H1 (cell line): ENCODE measurements at regions not wholly inside any gene's neighbourhood (a gene's known extent, or its start where the extent isn't known, plus 50 kb on each side); places are given as distances from the start of the nearest gene placed in this dataset.

ENCODE experiments used
- CTCF ChIA-PET: fragments of 300-600 bp; sonication (Branson Sonifier 250); formaldehyde crosslinking; loops from one replicate; lab custom pipeline; 2021; ENCODE audit not compliant: partially characterized antibody; lab: Charles Lee
- POLR2A ChIA-PET: fragments of 300-600 bp; sonication (Branson Sonifier 250); formaldehyde crosslinking; loops from one replicate; lab custom pipeline; 2021; ENCODE audit warnings: inconsistent platforms; ENCODE audit not compliant: partially characterized antibody; lab: Charles Lee
- DNase-seq, 2 experiments: peaks; one replicate each; pipeline versions ENCODE4 v3.0.0 to v3.0.0-alpha.2; 2010 to 2022; ENCODE audit warnings: low spot score in 2 of 2, low read depth in 1 of 2, mixed read lengths in 1 of 2
- FAIRE-seq: peaks from 2 replicates; lab custom pipeline; 2011; peaks lifted over from hg19 to GRCh38; lab: Jason Lieb, UNC
- H2AFZ ChIP-seq: 2 replicates; pipeline ENCODE4 v1.8.1; 2012; ENCODE audit warnings: low read length, inconsistent platforms
- H2AK5ac ChIP-seq: 2 replicates; pipeline ENCODE4 v1.6.1; 2013; ENCODE audit warnings: low read depth, low read length
- H2BK120ac ChIP-seq: replicated peaks from 2 replicates; pipeline ENCODE3; 2013; ENCODE audit warnings: low read depth, low read length, inconsistent platforms
- H2BK12ac ChIP-seq: 2 replicates; pipeline ENCODE4 v1.6.1; 2013; ENCODE audit warnings: low read depth, low read length
- H2BK15ac ChIP-seq: 2 replicates; pipeline ENCODE4 v1.6.1; 2013; ENCODE audit warnings: low read length
- H2BK20ac ChIP-seq: 2 replicates; pipeline ENCODE4 v1.6.1; 2013; ENCODE audit warnings: low read length
- H2BK5ac ChIP-seq: 2 replicates; pipeline ENCODE4 v1.6.1; 2013; ENCODE audit warnings: low read depth, low read length
- H3K14ac ChIP-seq: 2 replicates; pipeline ENCODE4 v1.6.1; 2013; ENCODE audit warnings: inconsistent platforms; ENCODE audit not compliant: insufficient read length
- H3K18ac ChIP-seq: 2 replicates; pipeline ENCODE4 v1.6.1; 2013; ENCODE audit warnings: low read length; ENCODE audit errors: extremely low read depth
- H3K23ac ChIP-seq: 2 replicates; pipeline ENCODE4 v1.6.1; 2013; ENCODE audit warnings: inconsistent platforms; ENCODE audit not compliant: insufficient read length
- H3K23me2 ChIP-seq: 2 replicates; pipeline ENCODE4 v1.6.1; 2013; ENCODE audit warnings: low read depth, low read length
- H3K27ac ChIP-seq: 2 replicates; pipeline ENCODE4 v1.6.1; 2011; ENCODE audit warnings: low read depth, low read length, inconsistent platforms
- H3K27me3 ChIP-seq, 4 experiments: replicated peaks in 1 of 4; 1 replicate in 1 of 4; 2 replicates in 3 of 4; pipeline versions ENCODE4 v1.6.1 to v1.8.1; 2011 to 2013; ENCODE audit warnings: low read length in 3 of 4, mild to moderate bottlenecking in 3 of 4, inconsistent platforms in 2 of 4, mixed read lengths in 2 of 4, moderate library complexity in 1 of 4; ENCODE audit not compliant: control insufficient read depth in 3 of 4, insufficient read depth in 3 of 4; ENCODE audit errors: extremely low read depth in 1 of 4
- H3K36me3 ChIP-seq, 4 experiments: 2 replicates each; pipeline versions ENCODE4 v1.6.1 to v1.8.1; 2011 to 2013; ENCODE audit warnings: mild to moderate bottlenecking in 4 of 4, low read length in 3 of 4, moderate library complexity in 2 of 4, control low read depth in 1 of 4, inconsistent platforms in 1 of 4; ENCODE audit not compliant: insufficient read depth in 4 of 4, control insufficient read depth in 2 of 4
- H3K4ac ChIP-seq: replicated peaks from 2 replicates; pipeline ENCODE3; 2013; ENCODE audit warnings: low read length, low read depth, mixed read lengths, inconsistent platforms; ENCODE audit not compliant: insufficient read length
- H3K4me1 ChIP-seq, 4 experiments: replicated peaks in 1 of 4; 1 replicate in 1 of 4; 2 replicates in 3 of 4; pipeline versions ENCODE4 v1.6.1 to v1.8.1; 2011 to 2013; ENCODE audit warnings: low read length in 3 of 4, inconsistent platforms in 2 of 4, mixed read lengths in 1 of 4; ENCODE audit not compliant: insufficient read depth in 4 of 4, control insufficient read depth in 3 of 4
- H3K4me2 ChIP-seq, 2 experiments: 2 replicates each; pipeline versions ENCODE4 v1.6.1 to v1.8.1; 2011 to 2013; ENCODE audit warnings: low read depth in 2 of 2, low read length in 2 of 2, control low read depth in 1 of 2, inconsistent platforms in 1 of 2, mild to moderate bottlenecking in 1 of 2; ENCODE audit not compliant: insufficient read depth in 1 of 2
- H3K4me3 ChIP-seq, 4 experiments: fragments of 200-600, 300-600 bp in 1 of 4; sonication (generic), shearing (Covaris generic), sonication (Bioruptor Twin) in 1 of 4; 2 replicates each; pipeline versions ENCODE4 v1.5.1 to v1.8.1; 2011 to 2016; ENCODE audit warnings: low read length in 4 of 4, low read depth in 3 of 4, control low read depth in 2 of 4, inconsistent platforms in 2 of 4, mild to moderate bottlenecking in 2 of 4, mixed read lengths in 1 of 4, moderate library complexity in 1 of 4; ENCODE audit not compliant: insufficient read depth in 2 of 4; ENCODE audit errors: extremely low read depth in 1 of 4
- H3K56ac ChIP-seq: replicated peaks from 2 replicates; pipeline ENCODE3; 2013; ENCODE audit warnings: low read depth, mild to moderate bottlenecking, mixed read lengths, low read length, inconsistent platforms; ENCODE audit not compliant: insufficient read length
- H3K79me1 ChIP-seq: 2 replicates; pipeline ENCODE4 v1.6.1; 2013; ENCODE audit warnings: low read depth, low read length, control low read depth
- H3K79me2 ChIP-seq, 2 experiments: 2 replicates each; pipeline versions ENCODE4 v1.6.1 to v1.8.1; 2012 to 2013; ENCODE audit warnings: low read length in 2 of 2, mild to moderate bottlenecking in 2 of 2, inconsistent platforms in 1 of 2; ENCODE audit not compliant: insufficient read depth in 2 of 2, control insufficient read depth in 1 of 2
- H3K9ac ChIP-seq, 4 experiments: replicated peaks in 1 of 4; 1 replicate in 1 of 4; 2 replicates in 3 of 4; pipeline versions ENCODE4 v1.6.1 to v1.8.1; 2011 to 2013; ENCODE audit warnings: low read depth in 3 of 4, low read length in 3 of 4, control low read depth in 2 of 4, mild to moderate bottlenecking in 2 of 4, moderate library complexity in 2 of 4, inconsistent platforms in 1 of 4; ENCODE audit errors: extremely low read depth in 1 of 4
- H3K9me3 ChIP-seq, 2 experiments: 2 replicates each; pipeline versions ENCODE4 v1.6.1 to v1.8.1; 2012 to 2013; ENCODE audit warnings: mild to moderate bottlenecking in 2 of 2, moderate library complexity in 2 of 2, control low read depth in 1 of 2, inconsistent platforms in 1 of 2, low read depth in 1 of 2, low read length in 1 of 2, mixed read lengths in 1 of 2; ENCODE audit not compliant: insufficient read depth in 2 of 2
- H4K20me1 ChIP-seq, 2 experiments: replicated peaks in 1 of 2; 2 replicates each; pipeline versions ENCODE3 to v1.8.1; 2011 to 2013; ENCODE audit warnings: inconsistent platforms in 2 of 2, low read length in 2 of 2, mild to moderate bottlenecking in 1 of 2; ENCODE audit not compliant: insufficient read depth in 2 of 2, control insufficient read depth in 1 of 2
- H4K5ac ChIP-seq: 2 replicates; pipeline ENCODE4 v1.6.1; 2013; ENCODE audit warnings: low read length, low read depth, mixed read lengths, inconsistent platforms; ENCODE audit not compliant: insufficient read length
- H4K8ac ChIP-seq: 2 replicates; pipeline ENCODE4 v1.8.0; 2013; ENCODE audit warnings: mild to moderate bottlenecking, moderate library complexity, low read length, inconsistent platforms; ENCODE audit not compliant: insufficient read depth; ENCODE audit errors: extremely low read depth
- H4K91ac ChIP-seq: replicated peaks from 2 replicates; pipeline ENCODE3; 2013; ENCODE audit warnings: low read length, mixed read lengths, inconsistent platforms; ENCODE audit not compliant: insufficient read length
- BACH1 ChIP-seq: IDR thresholded peaks from 2 replicates; pipeline ENCODE4 v1.6.1; 2012; ENCODE audit warnings: low read length, improper control_type of control experiment
- CEBPB ChIP-seq: IDR thresholded peaks from 2 replicates; pipeline ENCODE4 v1.6.1; 2012; ENCODE audit warnings: low read depth, low read length
- GTF2F1 ChIP-seq: IDR thresholded peaks from 2 replicates; pipeline ENCODE4 v1.6.1; 2012; ENCODE audit warnings: low read depth, low read length, improper control_type of control experiment, borderline replicate concordance
- HDAC6 ChIP-seq: IDR thresholded peaks from one replicate; pipeline ENCODE4 v1.7.1; 2012; ENCODE audit warnings: low read depth, mild to moderate bottlenecking, inconsistent platforms, low read length, moderate library complexity
- POLR2A ChIP-seq, 2 experiments: IDR thresholded peaks; 1 replicate in 1 of 2; 2 replicates in 1 of 2; pipeline ENCODE4 v1.6.1; 2011; ENCODE audit warnings: low read depth in 2 of 2, low read length in 2 of 2, mild to moderate bottlenecking in 2 of 2; ENCODE audit errors: control extremely low read depth in 1 of 2
- POU5F1 ChIP-seq: IDR thresholded peaks from 2 replicates; pipeline ENCODE4 v1.6.1; 2011; ENCODE audit warnings: low read depth, mild to moderate bottlenecking, low read length, moderate library complexity
- SRF ChIP-seq: IDR thresholded peaks from 2 replicates; pipeline ENCODE4 v1.6.1; 2011; ENCODE audit warnings: mild to moderate bottlenecking, low read depth, low read length, moderate library complexity
- WGBS, 2 experiments: shearing (Covaris generic) in 1 of 2; methylation state at CpG; one replicate each; pipeline versions ENCODE4 v1.1.6 to v1.1.7; 2013 to 2015; ENCODE audit warnings: low lambda C conversion rate in 2 of 2, mixed read lengths in 2 of 2, inconsistent platforms in 1 of 2, low coverage in 1 of 2, missing lambda C conversion rate in 1 of 2; ENCODE audit not compliant: insufficient replicate concordance in 2 of 2, insufficient coverage in 1 of 2, insufficient read length in 1 of 2; ENCODE audit errors: extremely low coverage in 1 of 2, missing lambda C conversion rate in 1 of 2; 5-methylcytosine and 5-hydroxymethylcytosine counted together

DNA sequence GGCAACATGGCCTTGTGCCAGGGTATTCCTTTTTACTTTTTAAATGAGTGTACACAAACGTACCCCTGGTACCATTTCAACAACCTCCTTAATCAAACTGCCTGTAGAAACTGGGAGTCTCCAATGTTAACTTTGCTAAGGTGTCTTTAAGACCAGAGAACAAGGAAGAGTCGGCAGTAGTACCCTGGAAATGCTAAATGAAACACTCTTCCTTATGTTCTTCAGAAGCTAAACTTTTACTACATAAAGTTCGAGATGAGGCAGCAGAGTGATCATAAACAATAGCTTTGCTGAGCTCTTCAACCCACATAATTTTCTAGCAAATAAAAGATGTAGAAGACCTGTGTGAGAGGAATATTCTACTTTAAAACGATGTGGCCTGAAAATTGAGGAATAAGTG, 297.7 kb upstream of the NRIP1 start:
- ChIA-PET CTCF (interaction anchor here (0.5 kb wide), 1 partner anchor 8 kb away, joined by 5 read pairs; no protein-coding TSS in a partner anchor), POLR2A (no interaction called here)
- H2AFZ ChIP-seq, result no peak overlapping the region
- H2AK5ac ChIP-seq, result no peak overlapping the region
- H3K9ac ChIP-seq, result no peak overlapping the region
- H3K4me3 ChIP-seq, result no peak overlapping the region
- H4K5ac ChIP-seq, result no peak overlapping the region
- no peak overlapping the region for H3K4me2 ChIP-seq
- H3K14ac ChIP-seq, result no peak overlapping the region
- H2BK12ac ChIP-seq, result no peak overlapping the region
- peaks cover 0 to 8% (median 2%) of the 10 kb centered on the region in 4 experiments; a peak in 4 of 7 replicates for H3K4me1 ChIP-seq
- H4K20me1 ChIP-seq, result no peaks in the 10 kb centered on the region
- no peaks in the 10 kb centered on the region for H3K23me2 ChIP-seq
- H3K23ac ChIP-seq, result no peak overlapping the region
- 91% methylated on average over 4 of the region's 4 CpGs; no CpG with 5 or more reads in 1 of the 2 experiments for WGBS, 2 experiments
- DNase-seq (no peak), FAIRE-seq (no peak)
- H2BK20ac ChIP-seq, result no peak overlapping the region
- no peak overlapping the region for H4K91ac ChIP-seq
- H3K4ac ChIP-seq, result no peak overlapping the region
- no peak overlapping the region for H2BK5ac ChIP-seq
- no peak overlapping the region for H3K27ac ChIP-seq
- no peaks in the 10 kb centered on the region for H3K9me3 ChIP-seq
- no peaks in the 10 kb centered on the region for H3K27me3 ChIP-seq
- H2BK15ac ChIP-seq, result no peak overlapping the region
- H3K36me3 ChIP-seq, result no peaks in the 10 kb centered on the region
- no peak overlapping the region for H4K8ac ChIP-seq
- no peaks in the 10 kb centered on the region for H3K79me1 ChIP-seq
- H3K79me2 ChIP-seq, result no peaks in the 10 kb centered on the region
- no peak overlapping the region for H2BK120ac ChIP-seq
- H3K18ac ChIP-seq, result no peak overlapping the region
- TF ChIP-seq GTF2F1 (no peak), HDAC6 (no peak), POU5F1 (no peak), BACH1 (no peak), SRF (no peak), CEBPB (no peak), POLR2A (IDR thresholded peaks at IDR 0.05; ENCODE audit: control extremely low read depth in 1 of 2, low read depth in 2 of 2, low read length in 2 of 2) (no peak)
- H3K56ac ChIP-seq, result no peak overlapping the region
